ENCODE measurements at regions not wholly inside any gene's neighbourhood (a gene's known extent, or its start where the extent isn't known, plus 50 kb on each side); places are given as distances from the start of the nearest gene placed in this dataset.

GRCh38 chr13:95485045-95485517 is 67.4 kb upstream of the CLDN10 start:
- no peak for TF ChIP-seq CTCF (IDR thresholded peaks at IDR 0.05)
- TF ChIP-seq POLR2A (IDR thresholded peaks at IDR 0.05) = no peak
- Histone ChIP-seq H3K4me3 (no peak overlapping the region), H3K27me3 (no peaks in the 10 kb centered on the region), H3K9me3 (no peaks in the 10 kb centered on the region), H3K36me3 (no peaks in the 10 kb centered on the region), H3K27ac (no peak overlapping the region), H3K4me1 (no peaks in the 10 kb centered on the region)
- no peak for DNase-seq

GRCh38 chr13:95485518-95486144 is 66.9 kb upstream of the CLDN10 start:
- DNase-seq = no peak
- no peaks in the 10 kb centered on the region for H3K36me3 ChIP-seq
- no peaks in the 10 kb centered on the region for H3K27me3 ChIP-seq
- no peak overlapping the region for H3K27ac ChIP-seq
- TF ChIP-seq CTCF (IDR thresholded peaks at IDR 0.05) (no peak), POLR2A (IDR thresholded peaks at IDR 0.05) (no peak)
- no peaks in the 10 kb centered on the region for H3K4me1 ChIP-seq
- H3K4me3 ChIP-seq = no peak overlapping the region
- H3K9me3 ChIP-seq = no peaks in the 10 kb centered on the region

GRCh38 chr13:95492044-95492801 is 60.3 kb upstream of the CLDN10 start:
- Histone ChIP-seq H3K4me1 (no peaks in the 10 kb centered on the region), H3K9me3 (peaks cover 0 to 4% (median 0%) of the 10 kb centered on the region in 4 donors), H3K27me3 (no peaks in the 10 kb centered on the region), H3K27ac (peak overlapping the region in 1 of 4 donors; percentile 30), H3K4me3 (no peak overlapping the region), H3K36me3 (no peaks in the 10 kb centered on the region)
- no peak for TF ChIP-seq POLR2A (IDR thresholded peaks at IDR 0.05)
- no peak for TF ChIP-seq CTCF (IDR thresholded peaks at IDR 0.05)
- DNase-seq = peak in 2 of 3 donors; percentile 79 to 84

- no peak for DNase-seq
- no peaks in the 10 kb centered on the region for H3K27me3 ChIP-seq
Observed at GRCh38 chr13:95494082-95494681, 58.3 kb upstream of the CLDN10 start.

GRCh38 chr13:95496485-95496884 is 56.0 kb upstream of the CLDN10 start:
- H3K36me3 ChIP-seq = no peaks in the 10 kb centered on the region
- no peaks in the 10 kb centered on the region for H3K27me3 ChIP-seq
- TF ChIP-seq CTCF (IDR thresholded peaks at IDR 0.05) (no peak), POLR2A (IDR thresholded peaks at IDR 0.05) (no peak)
- no peak overlapping the region for H3K4me3 ChIP-seq
- peaks cover 0 to 4% (median 0%) of the 10 kb centered on the region in 4 donors for H3K9me3 ChIP-seq
- DNase-seq = no peak
- no peaks in the 10 kb centered on the region for H3K4me1 ChIP-seq
- H3K27ac ChIP-seq = no peak overlapping the region

More at GRCh38 chr13:95494082-95494681, 58.3 kb upstream of the CLDN10 start:
- TF ChIP-seq CTCF (IDR thresholded peaks at IDR 0.05) = peak; percentile 29 to 72 (median 64)
- no peak for TF ChIP-seq POLR2A (IDR thresholded peaks at IDR 0.05)
- Histone ChIP-seq H3K4me1 (no peaks in the 10 kb centered on the region), H3K36me3 (no peaks in the 10 kb centered on the region), H3K4me3 (no peak overlapping the region), H3K27ac (no peak overlapping the region), H3K9me3 (peaks cover 0 to 4% (median 0%) of the 10 kb centered on the region in 4 donors)

Measured in Peyer's patch (tissue), 4 donors.